ENCODE measurements at regions not wholly inside any gene's neighbourhood (a gene's known extent, or its start where the extent isn't known, plus 50 kb on each side); places are given as distances from the start of the nearest gene placed in this dataset.

GRCh38 chr4:147303174-147303872 lies 177.6 kb upstream of the EDNRA start:
- no peaks in the 10 kb centered on the region for H3K36me3 ChIP-seq
- H3K27ac ChIP-seq = no peak overlapping the region
- H3K4me2 ChIP-seq = no peak overlapping the region

GRCh38 chr4:147303873-147304229 lies 177.0 kb upstream of the EDNRA start:
- H3K9ac ChIP-seq = no peak overlapping the region
- H3K27me3 ChIP-seq = no peaks in the 10 kb centered on the region
- no peaks in the 10 kb centered on the region for H3K4me1 ChIP-seq
- no peak for TF ChIP-seq Cebpa-rat (IDR thresholded peaks at IDR 0.05)
- H3K36me3 ChIP-seq = no peaks in the 10 kb centered on the region
- H3K27ac ChIP-seq = no peak overlapping the region
- H3K9me3 ChIP-seq = no peaks in the 10 kb centered on the region
- no peak overlapping the region for H3K4me2 ChIP-seq
- H4K20me1 ChIP-seq = no peaks in the 10 kb centered on the region
- H3K4me3 ChIP-seq = no peak overlapping the region

More at GRCh38 chr4:147303174-147303872, 177.6 kb upstream of the EDNRA start:
- TF ChIP-seq Cebpa-rat (IDR thresholded peaks at IDR 0.05) = no peak
- H3K27me3 ChIP-seq = no peaks in the 10 kb centered on the region
- H3K9ac ChIP-seq = no peak overlapping the region
- no peaks in the 10 kb centered on the region for H3K4me1 ChIP-seq
- no peak overlapping the region for H3K4me3 ChIP-seq
- H4K20me1 ChIP-seq = no peaks in the 10 kb centered on the region
- no peaks in the 10 kb centered on the region for H3K9me3 ChIP-seq

GRCh38 chr4:147307896-147308674 lies 172.8 kb upstream of the EDNRA start:
- Histone ChIP-seq H3K4me1 (0 out of 2 replicates have a peak, but pooled peaks cover 5% of the 10 kb centered on the region), H3K4me2 (no peak overlapping the region), H3K36me3 (no peaks in the 10 kb centered on the region), H3K27ac (no peak overlapping the region), H3K27me3 (no peaks in the 10 kb centered on the region), H3K9me3 (no peaks in the 10 kb centered on the region), H3K4me3 (no peak overlapping the region), H3K9ac (no peak overlapping the region), H4K20me1 (no peaks in the 10 kb centered on the region)
- TF ChIP-seq Cebpa-rat (IDR thresholded peaks at IDR 0.05) = no peak

- Histone ChIP-seq H3K9me3 (no peaks in the 10 kb centered on the region), H3K9ac (no peak overlapping the region), H3K4me2 (no peak overlapping the region), H3K27ac (no peak overlapping the region), H3K4me1 (0 out of 2 replicates have a peak, but pooled peaks cover 5% of the 10 kb centered on the region), H3K36me3 (no peaks in the 10 kb centered on the region), H4K20me1 (no peaks in the 10 kb centered on the region), H3K27me3 (no peaks in the 10 kb centered on the region), H3K4me3 (no peak overlapping the region)
- no peak for TF ChIP-seq Cebpa-rat (IDR thresholded peaks at IDR 0.05)
Measured at GRCh38 chr4:147309434-147309833, 171.5 kb upstream of the EDNRA start.

- Histone ChIP-seq H3K9ac (no peak overlapping the region), H3K4me2 (no peak overlapping the region), H3K27me3 (no peaks in the 10 kb centered on the region), H3K4me1 (0 out of 2 replicates have a peak, but pooled peaks cover 5% of the 10 kb centered on the region), H3K36me3 (no peaks in the 10 kb centered on the region), H3K9me3 (no peaks in the 10 kb centered on the region), H4K20me1 (no peaks in the 10 kb centered on the region), H3K27ac (no peak overlapping the region), H3K4me3 (no peak overlapping the region)
- no peak for TF ChIP-seq Cebpa-rat (IDR thresholded peaks at IDR 0.05)
Measured at GRCh38 chr4:147310312-147310711, 170.6 kb upstream of the EDNRA start.

GRCh38 chr4:147311956-147312355 lies 168.9 kb upstream of the EDNRA start:
- no peaks in the 10 kb centered on the region for H3K36me3 ChIP-seq
- no peak overlapping the region for H3K9ac ChIP-seq
- no peak overlapping the region for H3K4me3 ChIP-seq
- H3K27ac ChIP-seq = no peak overlapping the region
- H3K4me1 ChIP-seq = 0 out of 2 replicates have a peak, but pooled peaks cover 5% of the 10 kb centered on the region
- no peak for TF ChIP-seq Cebpa-rat (IDR thresholded peaks at IDR 0.05)
- H3K27me3 ChIP-seq = no peaks in the 10 kb centered on the region
- no peaks in the 10 kb centered on the region for H3K9me3 ChIP-seq
- H3K4me2 ChIP-seq = no peak overlapping the region
- no peaks in the 10 kb centered on the region for H4K20me1 ChIP-seq

GRCh38 chr4:147312376-147313046 lies 168.4 kb upstream of the EDNRA start:
- H3K36me3 ChIP-seq = no peaks in the 10 kb centered on the region
- 0 out of 2 replicates have a peak, but pooled peaks cover 5% of the 10 kb centered on the region for H3K4me1 ChIP-seq
- no peaks in the 10 kb centered on the region for H4K20me1 ChIP-seq
- no peak overlapping the region for H3K4me2 ChIP-seq
- H3K27ac ChIP-seq = no peak overlapping the region
- no peak overlapping the region for H3K4me3 ChIP-seq
- H3K9me3 ChIP-seq = no peaks in the 10 kb centered on the region
- H3K27me3 ChIP-seq = no peaks in the 10 kb centered on the region
- no peak overlapping the region for H3K9ac ChIP-seq
- no peak for TF ChIP-seq Cebpa-rat (IDR thresholded peaks at IDR 0.05)

GRCh38 chr4:147313108-147313507 lies 167.8 kb upstream of the EDNRA start:
- Histone ChIP-seq H3K27me3 (no peaks in the 10 kb centered on the region), H3K27ac (no peak overlapping the region), H3K36me3 (no peaks in the 10 kb centered on the region), H3K9ac (no peak overlapping the region), H3K4me3 (no peak overlapping the region), H3K4me1 (0 out of 2 replicates have a peak, but pooled peaks cover 5% of the 10 kb centered on the region), H3K4me2 (no peak overlapping the region), H4K20me1 (no peaks in the 10 kb centered on the region), H3K9me3 (no peaks in the 10 kb centered on the region)
- TF ChIP-seq Cebpa-rat (IDR thresholded peaks at IDR 0.05) = no peak

GRCh38 chr4:147318586-147318985 lies 162.3 kb upstream of the EDNRA start:
- H3K9me3 ChIP-seq = no peaks in the 10 kb centered on the region; the same call in 1 of the 2 replicates
- no peak for TF ChIP-seq Cebpa-rat (IDR thresholded peaks at IDR 0.05)
- no peaks in the 10 kb centered on the region for H3K4me1 ChIP-seq
- no peaks in the 10 kb centered on the region for H4K20me1 ChIP-seq
- H3K27me3 ChIP-seq = no peaks in the 10 kb centered on the region
- H3K4me2 ChIP-seq = no peak overlapping the region
- H3K36me3 ChIP-seq = no peaks in the 10 kb centered on the region
- H3K4me3 ChIP-seq = no peak overlapping the region
- no peak overlapping the region for H3K27ac ChIP-seq
- no peak overlapping the region for H3K9ac ChIP-seq

GRCh38 chr4:147325571-147325981 lies 155.3 kb upstream of the EDNRA start:
- Histone ChIP-seq H3K9me3 (no peaks in the 10 kb centered on the region; the same call in 1 of the 2 replicates), H3K4me2 (no peak overlapping the region), H3K36me3 (no peaks in the 10 kb centered on the region), H3K4me3 (no peak overlapping the region), H3K4me1 (no peaks in the 10 kb centered on the region), H3K9ac (no peak overlapping the region), H4K20me1 (no peaks in the 10 kb centered on the region), H3K27ac (no peak overlapping the region), H3K27me3 (no peaks in the 10 kb centered on the region)
- TF ChIP-seq Cebpa-rat (IDR thresholded peaks at IDR 0.05) = no peak
